Activated CD4-positive, alpha-beta T cell treated with anti-CD3 and anti-CD28 coated beads, Interleukin-2, amount 10 ng/mL, durations not matched to agents 7 days and 5 days (primary cell): ENCODE measurements at regions not wholly inside any gene's neighbourhood (a gene's known extent, or its start where the extent isn't known, plus 50 kb on each side); places are given as distances from the start of the nearest gene placed in this dataset.
A peak's percentile ranks its signal among the peaks of the same experiment; 100 is the strongest.

Experiments used
- CTCF ChIA-PET: fragments of 350-600 bp; sonication (Branson Sonifier 250); formaldehyde crosslinking; loops from one replicate; lab custom pipeline; 2021; ENCODE audit warnings: antibody characterized with exemption; lab: Charles Lee
- POLR2A ChIA-PET: fragments of 350-600 bp; sonication (Branson Sonifier 250); formaldehyde crosslinking; loops from one replicate; lab custom pipeline; 2021; ENCODE audit warnings: antibody characterized with exemption; lab: Charles Lee
- DNase-seq: peaks from one replicate; pipeline ENCODE4 v3.0.0-alpha.2; 2020
- H3K27ac Mint-ChIP-seq: one replicate; pipeline ENCODE4 v1.8.0; 2021; ENCODE audit warnings: mild to moderate bottlenecking, moderate library complexity, mixed read lengths
- H3K27me3 Mint-ChIP-seq: one replicate; pipeline ENCODE4 v1.8.0; 2021; ENCODE audit warnings: mixed read lengths
- H3K36me3 Mint-ChIP-seq: one replicate; pipeline ENCODE4 v1.8.0; 2021; ENCODE audit warnings: low read depth, mixed read lengths
- H3K4me1 Mint-ChIP-seq: one replicate; pipeline ENCODE4 v1.8.0; 2021; ENCODE audit warnings: mixed read lengths
- H3K4me3 Mint-ChIP-seq: one replicate; pipeline ENCODE4 v1.8.0; 2021; ENCODE audit warnings: mild to moderate bottlenecking, moderate library complexity, mixed read lengths
- H3K9me3 Mint-ChIP-seq: one replicate; pipeline ENCODE4 v1.8.0; 2021; ENCODE audit warnings: mixed read lengths

GRCh38 chr14:34187061-34187460 lies 236.2 kb upstream of the EGLN3 start:
- no peaks in the 10 kb centered on the region for H3K9me3 Mint-ChIP-seq
- H3K4me3 Mint-ChIP-seq, result no peak overlapping the region
- H3K27me3 Mint-ChIP-seq, result peaks cover 11% of the 10 kb centered on the region
- DNase-seq, result no peak
- no peaks in the 10 kb centered on the region for H3K36me3 Mint-ChIP-seq
- H3K27ac Mint-ChIP-seq, result no peak overlapping the region
- no peaks in the 10 kb centered on the region for H3K4me1 Mint-ChIP-seq
- ChIA-PET CTCF (no interaction called here), POLR2A (no interaction called here)

- ChIA-PET POLR2A (no interaction called here), CTCF (interaction anchor here (1.1 kb wide), 1 partner anchor 44 kb away, joined by 3 read pairs; no protein-coding TSS in a partner anchor)
- no peaks in the 10 kb centered on the region for H3K4me1 Mint-ChIP-seq
- H3K27ac Mint-ChIP-seq, result no peak overlapping the region
- H3K36me3 Mint-ChIP-seq, result no peaks in the 10 kb centered on the region
- H3K9me3 Mint-ChIP-seq, result no peaks in the 10 kb centered on the region
- H3K27me3 Mint-ChIP-seq, result peaks cover 2% of the 10 kb centered on the region
- no peak for DNase-seq
- no peak overlapping the region for H3K4me3 Mint-ChIP-seq
These were observed 233.3 kb upstream of the EGLN3 start for GRCh38 chr14:34184126-34184525.

- Mint-ChIP-seq H3K36me3 (no peaks in the 10 kb centered on the region), H3K4me1 (no peaks in the 10 kb centered on the region), H3K27ac (no peak overlapping the region), H3K9me3 (no peaks in the 10 kb centered on the region), H3K4me3 (no peak overlapping the region), H3K27me3 (peaks cover 2% of the 10 kb centered on the region)
- no peak for DNase-seq
- ChIA-PET POLR2A (interaction anchor here (0.6 kb wide), 1 partner anchor 10 kb away, joined by 3 read pairs; no protein-coding TSS in a partner anchor), CTCF (interaction anchor here (2.4 kb wide), 1 partner anchor 9 kb away, joined by 7 read pairs; no protein-coding TSS in a partner anchor)
These were observed 232.6 kb upstream of the EGLN3 start for GRCh38 chr14:34183478-34183877.

GRCh38 chr14:34181338-34181737 lies 230.5 kb upstream of the EGLN3 start:
- H3K4me1 Mint-ChIP-seq, result no peaks in the 10 kb centered on the region
- no peaks in the 10 kb centered on the region for H3K36me3 Mint-ChIP-seq
- ChIA-PET POLR2A (no interaction called here), CTCF (interaction anchor here (2.4 kb wide), 1 partner anchor 11 kb away, joined by 7 read pairs; no protein-coding TSS in a partner anchor)
- H3K9me3 Mint-ChIP-seq, result no peaks in the 10 kb centered on the region
- no peak overlapping the region for H3K27ac Mint-ChIP-seq
- H3K4me3 Mint-ChIP-seq, result no peak overlapping the region
- peaks cover 5% of the 10 kb centered on the region for H3K27me3 Mint-ChIP-seq
- no peak for DNase-seq

GRCh38 chr14:34180869-34181268 lies 230.0 kb upstream of the EGLN3 start:
- H3K27me3 Mint-ChIP-seq, result peaks cover 5% of the 10 kb centered on the region
- no peak for DNase-seq
- H3K4me3 Mint-ChIP-seq, result no peak overlapping the region
- H3K9me3 Mint-ChIP-seq, result no peaks in the 10 kb centered on the region
- ChIA-PET POLR2A (no interaction called here), CTCF (interaction anchor here (2.4 kb wide), 1 partner anchor 11 kb away, joined by 7 read pairs; no protein-coding TSS in a partner anchor)
- H3K4me1 Mint-ChIP-seq, result no peaks in the 10 kb centered on the region
- H3K36me3 Mint-ChIP-seq, result no peaks in the 10 kb centered on the region
- no peak overlapping the region for H3K27ac Mint-ChIP-seq

GRCh38 chr14:34180434-34180833 lies 229.6 kb upstream of the EGLN3 start:
- Mint-ChIP-seq H3K4me1 (no peaks in the 10 kb centered on the region), H3K36me3 (no peaks in the 10 kb centered on the region), H3K27me3 (peaks cover 5% of the 10 kb centered on the region), H3K4me3 (no peak overlapping the region), H3K9me3 (no peaks in the 10 kb centered on the region), H3K27ac (no peak overlapping the region)
- CTCF ChIA-PET, result no interaction called here
- no peak for DNase-seq
- POLR2A ChIA-PET, result no interaction called here

GRCh38 chr14:34179727-34180126 lies 228.9 kb upstream of the EGLN3 start:
- H3K36me3 Mint-ChIP-seq, result no peaks in the 10 kb centered on the region
- no peak for DNase-seq
- no peaks in the 10 kb centered on the region for H3K4me1 Mint-ChIP-seq
- POLR2A ChIA-PET, result no interaction called here
- CTCF ChIA-PET, result no interaction called here
- peaks cover 5% of the 10 kb centered on the region for H3K27me3 Mint-ChIP-seq
- H3K27ac Mint-ChIP-seq, result no peak overlapping the region
- no peaks in the 10 kb centered on the region for H3K9me3 Mint-ChIP-seq
- H3K4me3 Mint-ChIP-seq, result no peak overlapping the region

GRCh38 chr14:34177466-34177865 lies 226.6 kb upstream of the EGLN3 start:
- no peak overlapping the region for H3K4me3 Mint-ChIP-seq
- H3K27me3 Mint-ChIP-seq, result peaks cover 2% of the 10 kb centered on the region
- no peaks in the 10 kb centered on the region for H3K4me1 Mint-ChIP-seq
- no peaks in the 10 kb centered on the region for H3K9me3 Mint-ChIP-seq
- CTCF ChIA-PET, result no interaction called here
- H3K36me3 Mint-ChIP-seq, result no peaks in the 10 kb centered on the region
- POLR2A ChIA-PET, result no interaction called here
- no peak overlapping the region for H3K27ac Mint-ChIP-seq
- DNase-seq, result no peak

- CTCF ChIA-PET, result no interaction called here
- Mint-ChIP-seq H3K9me3 (no peaks in the 10 kb centered on the region), H3K36me3 (no peaks in the 10 kb centered on the region), H3K27me3 (peaks cover 10% of the 10 kb centered on the region), H3K27ac (peak overlapping the region; percentile 15), H3K4me3 (no peak overlapping the region), H3K4me1 (no peaks in the 10 kb centered on the region)
- POLR2A ChIA-PET, result no interaction called here
- DNase-seq, result no peak
These were observed 224.7 kb upstream of the EGLN3 start for GRCh38 chr14:34175574-34175973.

- CTCF ChIA-PET, result no interaction called here
- H3K9me3 Mint-ChIP-seq, result no peaks in the 10 kb centered on the region
- no peaks in the 10 kb centered on the region for H3K4me1 Mint-ChIP-seq
- H3K27me3 Mint-ChIP-seq, result peaks cover 10% of the 10 kb centered on the region
- DNase-seq, result no peak
- POLR2A ChIA-PET, result no interaction called here
- no peak overlapping the region for H3K4me3 Mint-ChIP-seq
- no peak overlapping the region for H3K27ac Mint-ChIP-seq
- no peaks in the 10 kb centered on the region for H3K36me3 Mint-ChIP-seq
These were observed 224.1 kb upstream of the EGLN3 start for GRCh38 chr14:34174973-34175372.

GRCh38 chr14:34173916-34174315 lies 223.0 kb upstream of the EGLN3 start:
- Mint-ChIP-seq H3K27ac (no peak overlapping the region), H3K9me3 (no peaks in the 10 kb centered on the region), H3K4me3 (no peak overlapping the region), H3K36me3 (no peaks in the 10 kb centered on the region), H3K4me1 (no peaks in the 10 kb centered on the region), H3K27me3 (peaks cover 10% of the 10 kb centered on the region)
- POLR2A ChIA-PET, result no interaction called here
- no peak for DNase-seq
- CTCF ChIA-PET, result interaction anchor here (1.0 kb wide), 1 partner anchor 53 kb away, joined by 3 read pairs; no protein-coding TSS in a partner anchor

- Mint-ChIP-seq H3K4me1 (no peaks in the 10 kb centered on the region), H3K27me3 (peaks cover 15% of the 10 kb centered on the region), H3K27ac (no peak overlapping the region), H3K4me3 (no peak overlapping the region), H3K36me3 (no peaks in the 10 kb centered on the region), H3K9me3 (no peaks in the 10 kb centered on the region)
- DNase-seq, result no peak
- CTCF ChIA-PET, result no interaction called here
- POLR2A ChIA-PET, result interaction anchor here (0.6 kb wide), 1 partner anchor 11 kb away, joined by 3 read pairs; no protein-coding TSS in a partner anchor
These were observed 221.9 kb upstream of the EGLN3 start for GRCh38 chr14:34172550-34173368.

GRCh38 chr14:34172173-34172451 lies 221.2 kb upstream of the EGLN3 start:
- DNase-seq, result no peak
- Mint-ChIP-seq H3K36me3 (no peaks in the 10 kb centered on the region), H3K27ac (no peak overlapping the region), H3K9me3 (no peaks in the 10 kb centered on the region), H3K4me1 (no peaks in the 10 kb centered on the region), H3K27me3 (peaks cover 14% of the 10 kb centered on the region), H3K4me3 (no peak overlapping the region)
- CTCF ChIA-PET, result no interaction called here
- POLR2A ChIA-PET, result no interaction called here
